ENCODE measurements at regions not wholly inside any gene's neighbourhood (a gene's known extent, or its start where the extent isn't known, plus 50 kb on each side); places are given as distances from the start of the nearest gene placed in this dataset.

DNA sequence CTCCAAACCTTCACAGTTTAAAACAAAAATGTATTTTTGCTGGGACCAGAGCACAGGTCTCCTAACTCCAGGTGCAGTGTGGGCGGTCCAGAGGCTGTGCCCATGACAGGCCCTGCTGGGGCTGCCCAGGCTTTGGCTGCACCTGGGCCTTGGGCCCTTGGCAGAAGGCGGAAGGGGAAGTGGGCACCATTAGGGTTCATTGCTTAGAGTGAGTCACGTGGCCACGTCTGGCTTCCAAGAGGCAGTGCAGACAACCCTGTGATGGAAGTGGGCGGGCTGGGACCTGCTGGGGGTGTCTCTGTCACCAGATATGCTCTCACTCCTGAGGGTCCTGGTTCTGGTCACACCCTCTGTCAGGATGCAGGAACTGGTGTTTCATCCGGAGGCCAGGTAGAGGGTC is 302.2 kb downstream of the QKI start:
- Histone ChIP-seq H3K4me3 (no peak overlapping the region), H3K9me3 (ENCODE audit: low read depth, low read length) (no peaks in the 10 kb centered on the region), H3K36me3 (ENCODE audit: insufficient read depth, low read length) (no peaks in the 10 kb centered on the region), H3K9ac (ENCODE audit: insufficient read length) (no peak overlapping the region), H3K27ac (no peak overlapping the region)
- TF ChIP-seq EZH2 (IDR thresholded peaks at IDR 0.05) (no peak), POLR2AphosphoS5 (IDR thresholded peaks at IDR 0.05; ENCODE audit: borderline replicate concordance, low read depth, low read length) (no peak), FOXP2 (optimal IDR thresholded peaks at IDR 0.05; ENCODE audit: control extremely low read depth, extremely low read length, insufficient read depth) (no peak)
- no peak for DNase-seq (ENCODE audit: low read depth, low spot score)

- H3K9ac ChIP-seq (ENCODE audit: insufficient read length), result no peak overlapping the region
- no peaks in the 10 kb centered on the region for H3K9me3 ChIP-seq (ENCODE audit: low read depth, low read length)
- TF ChIP-seq FOXP2 (optimal IDR thresholded peaks at IDR 0.05; ENCODE audit: control extremely low read depth, extremely low read length, insufficient read depth) (no peak), POLR2AphosphoS5 (IDR thresholded peaks at IDR 0.05; ENCODE audit: borderline replicate concordance, low read depth, low read length) (no peak), EZH2 (IDR thresholded peaks at IDR 0.05) (no peak)
- H3K36me3 ChIP-seq (ENCODE audit: insufficient read depth, low read length), result no peaks in the 10 kb centered on the region
- DNase-seq (ENCODE audit: low read depth, low spot score), result no peak
- no peak overlapping the region for H3K27ac ChIP-seq
- H3K4me3 ChIP-seq, result no peak overlapping the region
Observed at GRCh38 chr6:163715846-163716245, 301.3 kb downstream of the QKI start.

DNA sequence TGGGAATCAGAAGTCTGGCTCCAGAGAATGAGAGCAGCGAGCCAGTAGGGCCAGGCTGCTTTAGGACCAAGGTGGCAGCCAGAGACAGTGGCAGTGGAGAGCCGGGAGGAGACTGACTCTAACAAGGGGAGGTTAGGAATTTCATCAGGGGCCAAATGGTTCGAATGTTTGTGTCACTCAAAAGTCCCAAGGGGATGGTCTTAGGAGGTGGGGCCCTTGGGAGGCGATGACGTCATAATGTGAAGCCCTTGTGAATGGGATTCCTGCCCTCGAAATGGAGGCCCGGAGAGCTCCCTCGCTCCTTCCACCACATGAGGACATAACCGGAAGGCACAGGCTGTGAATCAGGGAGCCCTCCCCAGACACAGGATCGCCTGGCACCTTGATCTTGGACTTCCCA is 299.7 kb downstream of the QKI start:
- H3K27ac ChIP-seq, result no peak overlapping the region
- no peaks in the 10 kb centered on the region for H3K9me3 ChIP-seq (ENCODE audit: low read depth, low read length)
- H3K4me3 ChIP-seq, result no peak overlapping the region
- no peak overlapping the region for H3K9ac ChIP-seq (ENCODE audit: insufficient read length)
- H3K36me3 ChIP-seq (ENCODE audit: insufficient read depth, low read length), result no peaks in the 10 kb centered on the region
- TF ChIP-seq POLR2AphosphoS5 (IDR thresholded peaks at IDR 0.05; ENCODE audit: borderline replicate concordance, low read depth, low read length), result no peak
- TF ChIP-seq FOXP2 (optimal IDR thresholded peaks at IDR 0.05; ENCODE audit: control extremely low read depth, extremely low read length, insufficient read depth), result no peak
- TF ChIP-seq EZH2 (IDR thresholded peaks at IDR 0.05), result no peak
- no peak for DNase-seq (ENCODE audit: low read depth, low spot score)

DNA sequence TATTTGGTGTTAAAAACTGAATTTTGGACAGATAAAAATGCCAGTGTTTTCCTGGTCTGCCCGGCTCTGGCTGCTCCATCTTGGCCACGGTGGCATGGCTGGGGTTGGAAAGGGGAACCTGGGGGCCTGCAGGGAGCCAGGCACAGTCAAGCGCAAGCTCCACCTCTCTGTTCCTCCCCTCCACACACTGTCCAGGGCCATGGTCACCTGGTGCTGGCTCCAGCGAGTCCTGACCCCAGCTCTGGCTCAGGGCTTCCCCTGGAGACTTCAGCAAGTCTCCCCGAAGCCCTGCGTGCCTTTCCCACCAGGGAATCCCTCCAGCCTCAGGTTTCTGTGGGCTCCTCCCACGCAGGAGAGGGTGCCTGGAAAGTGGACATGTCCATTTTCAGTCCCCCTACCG is 298.5 kb downstream of the QKI start:
- H3K4me3 ChIP-seq, result no peak overlapping the region
- TF ChIP-seq FOXP2 (optimal IDR thresholded peaks at IDR 0.05; ENCODE audit: control extremely low read depth, extremely low read length, insufficient read depth) (no peak), EZH2 (IDR thresholded peaks at IDR 0.05) (no peak), POLR2AphosphoS5 (IDR thresholded peaks at IDR 0.05; ENCODE audit: borderline replicate concordance, low read depth, low read length) (no peak)
- no peaks in the 10 kb centered on the region for H3K36me3 ChIP-seq (ENCODE audit: insufficient read depth, low read length)
- no peak overlapping the region for H3K9ac ChIP-seq (ENCODE audit: insufficient read length)
- DNase-seq (ENCODE audit: low read depth, low spot score), result no peak
- no peaks in the 10 kb centered on the region for H3K9me3 ChIP-seq (ENCODE audit: low read depth, low read length)
- H3K27ac ChIP-seq, result no peak overlapping the region

DNA sequence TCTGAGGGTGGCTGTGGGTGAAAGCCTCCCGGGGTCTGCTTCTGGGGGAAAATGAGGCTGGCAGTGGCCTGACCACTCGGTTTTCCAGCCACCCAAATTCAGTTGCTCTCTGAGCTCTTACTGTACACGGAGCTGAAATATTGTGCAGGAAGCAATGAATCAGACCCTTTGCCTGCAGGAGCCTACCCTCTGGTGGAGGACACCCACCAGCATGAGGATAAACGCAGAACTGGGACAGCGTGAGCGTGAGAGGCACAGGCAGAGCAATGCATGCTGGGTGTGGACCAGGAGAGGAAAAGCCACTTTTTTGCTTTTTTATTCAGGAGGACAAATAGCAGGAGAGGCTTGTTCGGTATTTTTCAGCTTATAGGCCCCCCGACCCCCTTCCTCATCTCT is 298.0 kb downstream of the QKI start:
- no peak for TF ChIP-seq POLR2AphosphoS5 (IDR thresholded peaks at IDR 0.05; ENCODE audit: borderline replicate concordance, low read depth, low read length)
- no peak for TF ChIP-seq EZH2 (IDR thresholded peaks at IDR 0.05)
- TF ChIP-seq FOXP2 (optimal IDR thresholded peaks at IDR 0.05; ENCODE audit: control extremely low read depth, extremely low read length, insufficient read depth), result no peak
- Histone ChIP-seq H3K27ac (no peak overlapping the region), H3K36me3 (ENCODE audit: insufficient read depth, low read length) (no peaks in the 10 kb centered on the region), H3K4me3 (no peak overlapping the region), H3K9me3 (ENCODE audit: low read depth, low read length) (no peaks in the 10 kb centered on the region), H3K9ac (ENCODE audit: insufficient read length) (no peak overlapping the region)
- DNase-seq (ENCODE audit: low read depth, low spot score), result no peak

DNA sequence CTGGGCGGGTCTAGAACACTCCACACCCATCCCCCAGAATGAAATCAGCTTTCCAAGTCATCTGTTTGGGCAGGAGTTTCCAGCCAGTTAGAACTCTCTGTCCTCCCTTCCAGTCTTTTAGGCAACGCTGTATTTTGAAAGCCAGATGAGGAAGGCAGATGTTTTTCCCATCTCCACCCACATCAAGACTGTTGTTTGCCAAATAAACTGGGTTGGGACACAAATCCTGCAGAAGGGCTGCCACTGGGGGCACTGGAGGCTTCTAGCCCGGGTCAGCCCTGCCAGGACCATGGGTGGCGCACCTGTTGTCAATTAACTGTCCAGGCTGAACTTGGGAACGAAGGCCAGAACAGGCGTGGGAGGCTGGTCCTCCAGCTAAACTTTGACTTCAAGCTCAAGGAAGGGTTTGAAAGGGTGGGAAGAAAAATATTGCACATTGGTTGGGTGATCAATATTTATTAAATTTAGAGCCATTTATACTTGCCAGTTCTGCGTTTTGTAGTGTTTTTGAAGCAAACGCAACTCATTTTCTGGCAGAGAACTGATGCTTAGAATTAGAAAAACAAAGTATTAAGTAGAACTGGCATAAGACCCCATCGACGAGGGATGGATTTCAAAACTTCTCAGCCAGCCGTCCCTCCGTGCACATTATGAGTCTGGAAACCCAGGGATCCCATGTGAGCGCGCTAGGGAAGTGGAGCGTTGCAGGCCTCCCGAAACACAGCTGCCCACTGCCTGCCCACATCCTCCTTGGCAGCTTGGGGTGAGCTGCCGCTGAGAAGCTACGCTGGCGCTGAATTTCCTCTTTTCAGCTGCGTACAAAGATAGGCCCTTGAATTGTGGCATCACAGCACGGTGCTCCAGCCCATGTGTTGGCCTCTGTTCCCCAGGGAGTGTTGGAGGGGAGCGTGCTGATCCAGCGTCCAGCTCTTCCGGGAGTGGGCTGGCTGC is 297.4 kb downstream of the QKI start:
- Histone ChIP-seq H3K36me3 (ENCODE audit: insufficient read depth, low read length) (no peaks in the 10 kb centered on the region), H3K9me3 (ENCODE audit: low read depth, low read length) (no peaks in the 10 kb centered on the region), H3K9ac (ENCODE audit: insufficient read length) (no peak overlapping the region), H3K4me3 (no peak overlapping the region), H3K27ac (no peak overlapping the region)
- TF ChIP-seq EZH2 (IDR thresholded peaks at IDR 0.05) (no peak), FOXP2 (optimal IDR thresholded peaks at IDR 0.05; ENCODE audit: control extremely low read depth, extremely low read length, insufficient read depth) (no peak), POLR2AphosphoS5 (IDR thresholded peaks at IDR 0.05; ENCODE audit: borderline replicate concordance, low read depth, low read length) (no peak)
- no peak for DNase-seq (ENCODE audit: low read depth, low spot score)

DNA sequence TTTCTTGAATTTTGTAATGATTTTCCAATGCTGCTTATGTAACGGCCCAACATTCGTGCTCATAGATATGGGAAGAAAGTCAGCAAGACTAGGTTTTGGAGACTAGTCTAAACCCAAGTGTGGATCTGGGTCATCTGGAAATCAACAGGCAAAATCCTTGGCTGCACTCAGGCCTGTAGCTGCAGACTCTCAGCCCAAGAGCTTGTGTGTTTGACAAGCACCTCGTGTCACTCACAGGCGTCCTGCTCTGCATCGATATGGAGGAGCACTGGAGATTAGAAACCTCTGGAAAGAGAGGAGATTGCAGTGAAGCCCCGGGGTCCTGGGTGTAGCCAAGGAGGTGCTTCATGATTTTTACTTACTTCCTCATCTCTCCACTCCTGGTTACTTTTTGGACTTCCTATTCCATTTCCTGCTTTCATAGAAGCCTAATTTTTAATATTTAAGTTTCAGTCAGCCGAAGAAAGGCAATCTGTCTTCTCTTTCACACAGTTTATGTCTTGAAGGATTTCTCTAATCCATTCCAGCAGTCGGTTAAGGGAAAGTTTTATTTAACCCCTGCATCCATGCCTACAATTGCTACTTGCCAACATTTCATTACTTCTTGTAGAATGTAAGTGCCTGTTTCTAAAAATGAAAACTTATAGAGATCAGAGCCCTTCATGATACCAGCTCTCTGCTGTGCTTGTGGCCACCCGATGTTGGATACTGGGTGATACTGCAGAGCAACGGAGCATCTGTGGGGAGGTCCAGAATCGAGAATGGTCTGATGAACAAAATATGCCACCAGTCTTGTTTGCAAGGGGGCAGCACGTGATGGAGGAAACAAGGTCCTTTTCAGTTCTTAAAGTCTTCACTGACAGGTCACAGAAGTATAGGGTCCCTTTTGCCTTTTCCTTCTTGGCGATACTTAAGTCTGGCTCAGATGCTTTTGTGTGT is 296.3 kb downstream of the QKI start:
- Histone ChIP-seq H3K9ac (ENCODE audit: insufficient read length) (no peak overlapping the region), H3K27ac (no peak overlapping the region), H3K4me3 (no peak overlapping the region), H3K9me3 (ENCODE audit: low read depth, low read length) (no peaks in the 10 kb centered on the region), H3K36me3 (ENCODE audit: insufficient read depth, low read length) (no peaks in the 10 kb centered on the region)
- TF ChIP-seq POLR2AphosphoS5 (IDR thresholded peaks at IDR 0.05; ENCODE audit: borderline replicate concordance, low read depth, low read length) (no peak), FOXP2 (optimal IDR thresholded peaks at IDR 0.05; ENCODE audit: control extremely low read depth, extremely low read length, insufficient read depth) (no peak), EZH2 (IDR thresholded peaks at IDR 0.05) (no peak)
- DNase-seq (ENCODE audit: low read depth, low spot score), result no peak

- TF ChIP-seq POLR2AphosphoS5 (IDR thresholded peaks at IDR 0.05; ENCODE audit: borderline replicate concordance, low read depth, low read length), result no peak
- no peak for TF ChIP-seq EZH2 (IDR thresholded peaks at IDR 0.05)
- Histone ChIP-seq H3K4me3 (no peak overlapping the region), H3K27ac (no peak overlapping the region), H3K9me3 (ENCODE audit: low read depth, low read length) (no peaks in the 10 kb centered on the region), H3K9ac (ENCODE audit: insufficient read length) (no peak overlapping the region), H3K36me3 (ENCODE audit: insufficient read depth, low read length) (no peaks in the 10 kb centered on the region)
- DNase-seq (ENCODE audit: low read depth, low spot score), result no peak
Observed at GRCh38 chr6:163709693-163710092, 295.2 kb downstream of the QKI start.
